Neural cell (in vitro differentiated cells): ENCODE measurements at regions not wholly inside any gene's neighbourhood (a gene's known extent, or its start where the extent isn't known, plus 50 kb on each side); places are given as distances from the start of the nearest gene placed in this dataset.

Experiments
- H2AFZ ChIP-seq: fragments of 200-600, 300-800 bp; sonication (generic), shearing (Covaris generic); 2 replicates; pipeline ENCODE4 v1.6.0; 2014; ENCODE audit warnings: low read depth, mild to moderate bottlenecking, antibody characterized with exemption, low read length, moderate library complexity
- H3F3A ChIP-seq: fragments of 200-600 bp; shearing (Covaris generic); 2 replicates; pipeline ENCODE4 v1.6.1; 2016; ENCODE audit warnings: mild to moderate bottlenecking, moderate library complexity, mixed read lengths, antibody characterized with exemption, low read length; ENCODE audit not compliant: insufficient read depth, poor library complexity, severe bottlenecking
- H3K27ac ChIP-seq: fragments of 200-600, 300-800 bp; sonication (generic), shearing (Covaris generic); 2 replicates; pipeline ENCODE4 v1.5.1; 2014; ENCODE audit warnings: mild to moderate bottlenecking, low read length, moderate library complexity
- H3K27me3 ChIP-seq: fragments of 300-800, 200-600 bp; sonication (generic), shearing (Covaris generic); 2 replicates; pipeline ENCODE4 v1.6.0; 2014; ENCODE audit warnings: mild to moderate bottlenecking, low read depth, low read length, moderate library complexity; ENCODE audit not compliant: insufficient read depth
- H3K36me3 ChIP-seq: fragments of 300-800, 200-600 bp; sonication (generic), shearing (Covaris generic); 2 replicates; pipeline ENCODE4 v1.5.1; 2014; ENCODE audit warnings: mild to moderate bottlenecking, antibody characterized with exemption, low read length, moderate library complexity; ENCODE audit not compliant: insufficient read depth
- H3K4me2 ChIP-seq: fragments of 300-800, 200-600 bp; sonication (generic), shearing (Covaris generic); 2 replicates; pipeline ENCODE4 v1.6.0; 2014; ENCODE audit warnings: mild to moderate bottlenecking, low read length
- H3K4me3 ChIP-seq: fragments of 300-800, 200-600 bp; sonication (generic), shearing (Covaris generic); 2 replicates; pipeline ENCODE4 v1.5.1; 2014; ENCODE audit warnings: mild to moderate bottlenecking, low read length, moderate library complexity
- H3K79me2 ChIP-seq: fragments of 200-600 bp; shearing (Covaris generic); replicated peaks from 2 replicates; pipeline ENCODE4 v1.6.0; 2014; ENCODE audit warnings: mild to moderate bottlenecking, low read length, moderate library complexity; ENCODE audit not compliant: insufficient read depth
- H3K9ac ChIP-seq: fragments of 300-800, 200-600 bp; sonication (generic), shearing (Covaris generic); 2 replicates; pipeline ENCODE4 v1.6.1; 2016; ENCODE audit warnings: mild to moderate bottlenecking, low read length, mixed read lengths
- H3K9me2 ChIP-seq: fragments of 200-600 bp; shearing (Covaris generic); 2 replicates; pipeline ENCODE4 v1.6.1; 2016; ENCODE audit warnings: mild to moderate bottlenecking, low read length, mixed read lengths; ENCODE audit not compliant: insufficient read depth
- H3K9me3 ChIP-seq: fragments of 200-600, 300-800 bp; sonication (generic), shearing (Covaris generic); 2 replicates; pipeline ENCODE4 v1.6.1; 2016; ENCODE audit warnings: mild to moderate bottlenecking, mixed run types, low read length, moderate library complexity, mixed read lengths
- H4K20me1 ChIP-seq: fragments of 200-600 bp; shearing (Covaris generic); 2 replicates; pipeline ENCODE4 v1.6.1; 2016; ENCODE audit warnings: mild to moderate bottlenecking, mixed run types; ENCODE audit not compliant: insufficient read depth
- EP300 ChIP-seq: fragments of 450-650 bp; conservative IDR thresholded peaks from 2 replicates; pipeline ENCODE4 v1.6.1; 2014; ENCODE audit warnings: antibody characterized with exemption, mild to moderate bottlenecking, moderate library complexity; ENCODE audit not compliant: poor library complexity, severe bottlenecking
- MXI1 ChIP-seq: fragments of 450-650 bp; conservative IDR thresholded peaks from 2 replicates; pipeline ENCODE4 v1.6.1; 2014; ENCODE audit warnings: antibody characterized with exemption, mild to moderate bottlenecking; ENCODE audit not compliant: poor library complexity, severe bottlenecking
- POLR2AphosphoS5 ChIP-seq: IDR thresholded peaks from 2 replicates; pipeline ENCODE4 v1.6.1; 2012
- RAD21 ChIP-seq: fragments of 450-650 bp; conservative IDR thresholded peaks from 2 replicates; pipeline ENCODE4 v1.6.1; 2014; ENCODE audit warnings: antibody characterized with exemption, mild to moderate bottlenecking, moderate library complexity
- REST ChIP-seq: IDR thresholded peaks from 2 replicates; pipeline ENCODE4 v1.6.1; 2012; ENCODE audit warnings: borderline replicate concordance
- SMC3 ChIP-seq: fragments of 450-650 bp; conservative IDR thresholded peaks from 2 replicates; pipeline ENCODE4 v1.6.1; 2014; ENCODE audit warnings: antibody characterized with exemption, mild to moderate bottlenecking, moderate library complexity; ENCODE audit not compliant: poor library complexity
- TAF1 ChIP-seq: IDR thresholded peaks from 2 replicates; pipeline ENCODE4 v1.6.1; 2012; ENCODE audit warnings: low read depth
- TF ChIP-seq, protein P1 (sequence below): fragments of 450-650 bp; IDR thresholded peaks from 2 replicates; pipeline ENCODE4 v1.5.1; 2014; ENCODE audit warnings: antibody characterized with exemption, mild to moderate bottlenecking, moderate library complexity; ENCODE audit not compliant: poor library complexity, severe bottlenecking

DNA sequence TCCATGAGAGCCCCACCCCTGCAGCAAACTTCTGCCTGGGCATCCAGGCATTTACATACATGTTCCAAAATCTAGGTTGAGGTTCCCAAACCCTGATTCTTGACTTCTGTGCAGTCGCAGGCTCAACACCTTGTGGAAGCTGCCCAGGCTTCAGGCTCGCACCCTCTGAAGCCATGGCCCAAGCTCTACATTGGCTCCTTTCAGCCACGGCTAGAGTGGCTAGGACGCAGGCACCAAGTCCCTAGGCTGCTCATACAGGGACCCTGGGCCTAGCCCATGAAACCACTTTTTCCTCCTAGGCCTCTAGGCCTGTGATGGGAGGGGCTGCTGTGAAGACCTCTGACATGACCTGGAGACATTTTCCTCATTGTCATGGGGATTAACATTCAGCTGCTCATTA is 172.8 kb upstream of the SATB1 start:
- H3K4me2 ChIP-seq: no peak overlapping the region
- no peak overlapping the region for H3K4me3 ChIP-seq
- no peaks in the 10 kb centered on the region for H3K36me3 ChIP-seq
- TF ChIP-seq REST: no peak
- TF ChIP-seq SMC3: no peak
- no peak for TF ChIP-seq TAF1
- TF ChIP-seq POLR2AphosphoS5: no peak
- TF ChIP-seq MXI1: no peak
- TF ChIP-seq, protein P1, sequence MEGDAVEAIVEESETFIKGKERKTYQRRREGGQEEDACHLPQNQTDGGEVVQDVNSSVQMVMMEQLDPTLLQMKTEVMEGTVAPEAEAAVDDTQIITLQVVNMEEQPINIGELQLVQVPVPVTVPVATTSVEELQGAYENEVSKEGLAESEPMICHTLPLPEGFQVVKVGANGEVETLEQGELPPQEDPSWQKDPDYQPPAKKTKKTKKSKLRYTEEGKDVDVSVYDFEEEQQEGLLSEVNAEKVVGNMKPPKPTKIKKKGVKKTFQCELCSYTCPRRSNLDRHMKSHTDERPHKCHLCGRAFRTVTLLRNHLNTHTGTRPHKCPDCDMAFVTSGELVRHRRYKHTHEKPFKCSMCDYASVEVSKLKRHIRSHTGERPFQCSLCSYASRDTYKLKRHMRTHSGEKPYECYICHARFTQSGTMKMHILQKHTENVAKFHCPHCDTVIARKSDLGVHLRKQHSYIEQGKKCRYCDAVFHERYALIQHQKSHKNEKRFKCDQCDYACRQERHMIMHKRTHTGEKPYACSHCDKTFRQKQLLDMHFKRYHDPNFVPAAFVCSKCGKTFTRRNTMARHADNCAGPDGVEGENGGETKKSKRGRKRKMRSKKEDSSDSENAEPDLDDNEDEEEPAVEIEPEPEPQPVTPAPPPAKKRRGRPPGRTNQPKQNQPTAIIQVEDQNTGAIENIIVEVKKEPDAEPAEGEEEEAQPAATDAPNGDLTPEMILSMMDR: no peak
- TF ChIP-seq EP300: no peak
- TF ChIP-seq RAD21: no peak
- H3F3A ChIP-seq: no peaks in the 10 kb centered on the region
- no peak overlapping the region for H3K9ac ChIP-seq
- no peaks in the 10 kb centered on the region for H4K20me1 ChIP-seq
- no peaks in the 10 kb centered on the region for H3K79me2 ChIP-seq
- no peak overlapping the region for H3K27ac ChIP-seq
- H2AFZ ChIP-seq: no peak overlapping the region
- no peaks in the 10 kb centered on the region for H3K27me3 ChIP-seq
- H3K9me2 ChIP-seq: no peaks in the 10 kb centered on the region
- H3K9me3 ChIP-seq: no peaks in the 10 kb centered on the region

DNA sequence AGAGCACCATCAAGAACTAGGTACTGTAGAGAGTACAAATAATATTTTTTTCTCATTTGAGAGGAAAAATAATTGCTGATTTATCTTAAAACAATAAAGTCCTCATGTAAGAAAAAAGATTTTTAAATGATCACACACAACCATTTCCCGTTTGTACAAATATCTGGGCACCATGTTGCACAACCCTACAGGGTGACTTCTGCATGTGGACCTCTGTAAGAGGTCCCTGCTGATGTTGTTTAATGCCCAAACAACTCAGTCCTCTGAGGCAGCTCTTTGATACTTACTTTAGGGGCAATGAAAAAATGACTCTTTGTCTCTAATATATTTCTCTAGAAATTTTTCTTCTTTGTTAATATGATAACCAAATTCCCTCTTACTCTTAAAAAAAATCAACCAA is 168.1 kb upstream of the SATB1 start:
- H3K9me3 ChIP-seq: no peaks in the 10 kb centered on the region
- no peaks in the 10 kb centered on the region for H4K20me1 ChIP-seq
- H3K4me3 ChIP-seq: no peak overlapping the region
- no peaks in the 10 kb centered on the region for H3K9me2 ChIP-seq
- H3K27ac ChIP-seq: no peak overlapping the region
- H3K79me2 ChIP-seq: no peaks in the 10 kb centered on the region
- no peak overlapping the region for H3K4me2 ChIP-seq
- no peak overlapping the region for H2AFZ ChIP-seq
- H3F3A ChIP-seq: no peaks in the 10 kb centered on the region
- no peaks in the 10 kb centered on the region for H3K36me3 ChIP-seq
- no peak overlapping the region for H3K9ac ChIP-seq
- H3K27me3 ChIP-seq: no peaks in the 10 kb centered on the region
- TF ChIP-seq RAD21 (no peak), REST (no peak), SMC3 (no peak), POLR2AphosphoS5 (no peak), MXI1 (no peak), TAF1 (no peak)
- TF ChIP-seq, protein P1: no peak
